ENCODE measurements at regions not wholly inside any gene's neighbourhood (a gene's known extent, or its start where the extent isn't known, plus 50 kb on each side); places are given as distances from the start of the nearest gene placed in this dataset.

GRCh38 chr14:22047115-22047514, 373.5 kb upstream of the OR4E1 start:
- H3K4me2 ChIP-seq (ENCODE audit: low read length): peak overlapping the region; percentile 26; the same call in 1 of the 2 replicates
- no peak overlapping the region for H3K4me3 ChIP-seq (ENCODE audit: low read length)
- no peaks in the 10 kb centered on the region for H3K4me1 ChIP-seq (ENCODE audit: low read length)
- H4K20me1 ChIP-seq (ENCODE audit: insufficient read depth, low read length): no peaks in the 10 kb centered on the region
- no peak overlapping the region for H3K27ac ChIP-seq (ENCODE audit: low read length)
- H3K9ac ChIP-seq (ENCODE audit: low read length): no peak overlapping the region
- TF ChIP-seq, protein P1, sequence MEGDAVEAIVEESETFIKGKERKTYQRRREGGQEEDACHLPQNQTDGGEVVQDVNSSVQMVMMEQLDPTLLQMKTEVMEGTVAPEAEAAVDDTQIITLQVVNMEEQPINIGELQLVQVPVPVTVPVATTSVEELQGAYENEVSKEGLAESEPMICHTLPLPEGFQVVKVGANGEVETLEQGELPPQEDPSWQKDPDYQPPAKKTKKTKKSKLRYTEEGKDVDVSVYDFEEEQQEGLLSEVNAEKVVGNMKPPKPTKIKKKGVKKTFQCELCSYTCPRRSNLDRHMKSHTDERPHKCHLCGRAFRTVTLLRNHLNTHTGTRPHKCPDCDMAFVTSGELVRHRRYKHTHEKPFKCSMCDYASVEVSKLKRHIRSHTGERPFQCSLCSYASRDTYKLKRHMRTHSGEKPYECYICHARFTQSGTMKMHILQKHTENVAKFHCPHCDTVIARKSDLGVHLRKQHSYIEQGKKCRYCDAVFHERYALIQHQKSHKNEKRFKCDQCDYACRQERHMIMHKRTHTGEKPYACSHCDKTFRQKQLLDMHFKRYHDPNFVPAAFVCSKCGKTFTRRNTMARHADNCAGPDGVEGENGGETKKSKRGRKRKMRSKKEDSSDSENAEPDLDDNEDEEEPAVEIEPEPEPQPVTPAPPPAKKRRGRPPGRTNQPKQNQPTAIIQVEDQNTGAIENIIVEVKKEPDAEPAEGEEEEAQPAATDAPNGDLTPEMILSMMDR (IDR thresholded peaks at IDR 0.05; ENCODE audit: low read depth, low read length): peak; percentile 53
- no peak for TF ChIP-seq EZH2phosphoT487 (IDR thresholded peaks at IDR 0.05; ENCODE audit: low read depth)
- 0 out of 2 replicates have a peak overlapping the region, but pooled peaks have one; percentile 3 for H2AFZ ChIP-seq (ENCODE audit: low read depth, low read length)
- H3K9me3 ChIP-seq (ENCODE audit: insufficient read depth, low read length): no peaks in the 10 kb centered on the region
- H3K36me3 ChIP-seq (replicated peaks; ENCODE audit: low read depth, low read length): no peaks in the 10 kb centered on the region
- peaks cover 55% of the 10 kb centered on the region for H3K27me3 ChIP-seq (ENCODE audit: low read depth, low read length)
- no peaks in the 10 kb centered on the region for H3K79me2 ChIP-seq (ENCODE audit: low read length)

DNA sequence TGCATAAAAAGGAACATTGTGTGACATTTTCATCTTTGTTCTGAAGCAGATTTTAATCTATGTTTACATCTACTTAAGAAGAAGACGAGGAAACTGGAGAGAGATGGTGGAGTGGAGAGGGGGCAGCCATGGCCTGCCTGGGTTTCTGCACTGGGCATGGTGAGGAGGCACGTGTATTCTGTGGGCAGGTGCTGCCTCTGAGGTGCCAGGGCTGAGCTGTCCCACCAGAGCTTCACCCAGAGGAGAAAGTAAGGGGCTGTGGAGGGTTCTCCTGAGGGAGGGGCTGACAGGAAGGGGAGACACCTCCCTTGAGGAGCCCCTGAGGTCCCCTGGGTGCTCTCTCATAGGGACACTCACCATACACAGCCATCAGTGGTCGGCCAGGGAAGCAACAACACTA, 372.4 kb upstream of the OR4E1 start:
- Histone ChIP-seq H3K36me3 (replicated peaks; ENCODE audit: low read depth, low read length) (no peaks in the 10 kb centered on the region), H3K27ac (ENCODE audit: low read length) (no peak overlapping the region), H3K79me2 (ENCODE audit: low read length) (no peaks in the 10 kb centered on the region), H3K4me1 (ENCODE audit: low read length) (no peaks in the 10 kb centered on the region), H3K4me2 (ENCODE audit: low read length) (no peak overlapping the region), H3K9me3 (ENCODE audit: insufficient read depth, low read length) (no peaks in the 10 kb centered on the region), H3K9ac (ENCODE audit: low read length) (no peak overlapping the region), H3K27me3 (ENCODE audit: low read depth, low read length) (peaks cover 65% of the 10 kb centered on the region), H2AFZ (ENCODE audit: low read depth, low read length) (no peak overlapping the region), H3K4me3 (ENCODE audit: low read length) (no peak overlapping the region), H4K20me1 (ENCODE audit: insufficient read depth, low read length) (no peaks in the 10 kb centered on the region)
- no peak for TF ChIP-seq EZH2phosphoT487 (IDR thresholded peaks at IDR 0.05; ENCODE audit: low read depth)
- TF ChIP-seq, protein P1 (IDR thresholded peaks at IDR 0.05; ENCODE audit: low read depth, low read length): no peak

DNA sequence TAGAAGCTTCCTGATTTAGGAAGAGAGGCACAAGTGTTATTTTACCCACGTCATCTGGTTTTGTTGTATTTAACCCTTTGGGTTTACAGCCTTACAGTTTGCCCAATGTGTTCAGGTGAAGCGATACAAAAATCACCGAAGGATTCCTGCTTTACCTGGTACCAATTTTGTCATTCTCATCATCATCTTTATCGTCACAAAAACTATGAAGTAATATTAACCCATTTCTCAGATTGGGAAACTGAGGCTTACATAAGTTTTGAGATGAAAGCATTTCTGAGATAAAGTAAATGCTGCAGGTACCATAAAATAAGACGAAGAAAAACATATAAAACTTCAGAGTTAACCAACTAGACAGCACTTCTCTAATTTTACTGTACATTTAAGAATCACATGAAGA, 370.6 kb upstream of the OR4E1 start:
- no peak for TF ChIP-seq EZH2phosphoT487 (IDR thresholded peaks at IDR 0.05; ENCODE audit: low read depth)
- TF ChIP-seq, protein P1 (IDR thresholded peaks at IDR 0.05; ENCODE audit: low read depth, low read length): no peak
- H3K4me2 ChIP-seq (ENCODE audit: low read length): no peak overlapping the region
- H3K27me3 ChIP-seq (ENCODE audit: low read depth, low read length): peaks cover 54% of the 10 kb centered on the region

GRCh38 chr14:22040781-22041125, 367.1 kb upstream of the OR4E1 start:
- Histone ChIP-seq H2AFZ (ENCODE audit: low read depth, low read length) (no peak overlapping the region), H3K9me3 (ENCODE audit: insufficient read depth, low read length) (no peaks in the 10 kb centered on the region), H3K27me3 (ENCODE audit: low read depth, low read length) (peaks cover 41% of the 10 kb centered on the region), H4K20me1 (ENCODE audit: insufficient read depth, low read length) (no peaks in the 10 kb centered on the region), H3K79me2 (ENCODE audit: low read length) (no peaks in the 10 kb centered on the region), H3K9ac (ENCODE audit: low read length) (no peak overlapping the region), H3K36me3 (replicated peaks; ENCODE audit: low read depth, low read length) (no peaks in the 10 kb centered on the region), H3K4me1 (ENCODE audit: low read length) (no peaks in the 10 kb centered on the region), H3K27ac (ENCODE audit: low read length) (no peak overlapping the region), H3K4me3 (ENCODE audit: low read length) (no peak overlapping the region), H3K4me2 (ENCODE audit: low read length) (no peak overlapping the region)
- TF ChIP-seq EZH2phosphoT487 (IDR thresholded peaks at IDR 0.05; ENCODE audit: low read depth): no peak
- TF ChIP-seq, protein P1 (IDR thresholded peaks at IDR 0.05; ENCODE audit: low read depth, low read length): no peak

More for the DNA sequence above, 370.6 kb upstream of the OR4E1 start:
- no peak overlapping the region for H3K27ac ChIP-seq (ENCODE audit: low read length)
- no peaks in the 10 kb centered on the region for H3K9me3 ChIP-seq (ENCODE audit: insufficient read depth, low read length)
- no peak overlapping the region for H2AFZ ChIP-seq (ENCODE audit: low read depth, low read length)
- no peaks in the 10 kb centered on the region for H3K36me3 ChIP-seq (replicated peaks; ENCODE audit: low read depth, low read length)
- H4K20me1 ChIP-seq (ENCODE audit: insufficient read depth, low read length): no peaks in the 10 kb centered on the region
- H3K9ac ChIP-seq (ENCODE audit: low read length): no peak overlapping the region
- H3K79me2 ChIP-seq (ENCODE audit: low read length): no peaks in the 10 kb centered on the region
- H3K4me3 ChIP-seq (ENCODE audit: low read length): no peak overlapping the region
- H3K4me1 ChIP-seq (ENCODE audit: low read length): no peaks in the 10 kb centered on the region

Data from OCI-LY3 (cell line).